IMR-90 (cell line): ENCODE measurements at regions not wholly inside any gene's neighbourhood (a gene's known extent, or its start where the extent isn't known, plus 50 kb on each side); places are given as distances from the start of the nearest gene placed in this dataset.

Source experiments
- ATAC-seq: fragments of 200-7000 bp; cut with Tn5 transposase; 2 replicates; pipeline ENCODE4 v1.9.1; 2020; ENCODE audit warnings: low read depth, mild to moderate bottlenecking, moderate library complexity
- BruUV-seq: library from RNA; stranded (reverse); fragments of 400-500 nt; replicated peaks from 2 replicates; lab custom pipeline; 2021; lab: Mats Ljungman, UMichigan
- CTCF ChIA-PET: fragments of 300-600 bp; formaldehyde crosslinking; extraction: SDS; loops from one replicate; lab custom pipeline; 2021; ENCODE audit warnings: antibody characterized with exemption; lab: Yijun Ruan, JAX
- POLR2A ChIA-PET: fragments of 300-600 bp; sonication (Branson Sonifier 250); formaldehyde crosslinking; loops from one replicate; lab custom pipeline; 2022; ENCODE audit warnings: antibody characterized with exemption; ENCODE audit not compliant: unreplicated experiment; lab: Charles Lee
- DNase-seq: peaks from one replicate; pipeline ENCODE4 v3.0.0; 2013
- H2AFZ ChIP-seq: replicated peaks from 2 replicates; pipeline ENCODE3; 2013; ENCODE audit warnings: low read length, mild to moderate bottlenecking; ENCODE audit not compliant: poor library complexity
- H2AK5ac ChIP-seq: 2 replicates; pipeline ENCODE4 v1.6.1; 2013; ENCODE audit warnings: low read depth, low read length, inconsistent platforms
- H2AK9ac ChIP-seq: replicated peaks from 2 replicates; pipeline ENCODE3; 2013; ENCODE audit warnings: mild to moderate bottlenecking, low read depth, low read length, moderate library complexity; ENCODE audit not compliant: poor library complexity
- H2BK120ac ChIP-seq: 2 replicates; pipeline ENCODE4 v1.6.1; 2013; ENCODE audit warnings: low read depth, low read length, inconsistent platforms
- H2BK15ac ChIP-seq: 3 replicates; pipeline ENCODE4 v1.6.1; 2013; ENCODE audit warnings: low read depth, low read length, inconsistent platforms
- H2BK20ac ChIP-seq: 2 replicates; pipeline ENCODE4 v1.6.1; 2013; ENCODE audit warnings: low read depth, mild to moderate bottlenecking, inconsistent platforms, low read length, moderate library complexity
- H2BK5ac ChIP-seq: 2 replicates; pipeline ENCODE4 v1.6.1; 2013; ENCODE audit warnings: mild to moderate bottlenecking, low read depth, low read length, inconsistent platforms; ENCODE audit not compliant: poor library complexity, severe bottlenecking
- H3K14ac ChIP-seq: replicated peaks from 2 replicates; pipeline ENCODE4 v1.6.1; 2013; ENCODE audit warnings: low read depth, low read length, inconsistent platforms
- H3K18ac ChIP-seq: 2 replicates; pipeline ENCODE4 v1.6.1; 2013; ENCODE audit warnings: low read depth, low read length, control low read depth
- H3K23ac ChIP-seq: 2 replicates; pipeline ENCODE4 v1.6.1; 2013; ENCODE audit warnings: low read depth, low read length, inconsistent platforms
- H3K27ac ChIP-seq: 2 replicates; pipeline ENCODE4 v1.5.1; 2013; ENCODE audit warnings: mild to moderate bottlenecking, control low read depth, low read length; ENCODE audit not compliant: insufficient read depth
- H3K27me3 ChIP-seq: 2 replicates; pipeline ENCODE4 v1.6.1; 2013; ENCODE audit warnings: low read length; ENCODE audit not compliant: control insufficient read depth, insufficient read depth
- H3K36me3 ChIP-seq: 2 replicates; pipeline ENCODE4 v1.6.1; 2013; ENCODE audit warnings: low read length, mixed read lengths; ENCODE audit not compliant: control insufficient read depth, insufficient read depth
- H3K4ac ChIP-seq: 2 replicates; pipeline ENCODE4 v1.6.1; 2013; ENCODE audit warnings: low read depth, low read length, inconsistent platforms
- H3K4me1 ChIP-seq: 2 replicates; pipeline ENCODE4 v1.6.1; 2013; ENCODE audit warnings: low read length, mixed read lengths; ENCODE audit not compliant: control insufficient read depth, insufficient read depth
- H3K4me2 ChIP-seq: 2 replicates; pipeline ENCODE4 v1.6.1; 2013; ENCODE audit warnings: low read depth, mild to moderate bottlenecking, control low read depth, low read length, moderate library complexity
- H3K4me3 ChIP-seq: 2 replicates; pipeline ENCODE4 v1.5.1; 2013; ENCODE audit warnings: low read depth, mild to moderate bottlenecking, control low read depth, low read length, moderate library complexity; ENCODE audit not compliant: insufficient read depth
- H3K56ac ChIP-seq: 2 replicates; pipeline ENCODE4 v1.6.1; 2013; ENCODE audit warnings: low read length, inconsistent platforms; ENCODE audit not compliant: insufficient read depth; ENCODE audit errors: extremely low read depth
- H3K79me1 ChIP-seq, 2 experiments: 2 replicates each; pipeline ENCODE4 v1.6.1; 2013; ENCODE audit warnings: low read length in 2 of 2, inconsistent platforms in 1 of 2, low read depth in 1 of 2
- H3K9ac ChIP-seq: 2 replicates; pipeline ENCODE4 v1.6.1; 2013; ENCODE audit warnings: low read depth, low read length, control low read depth
- H3K9me1 ChIP-seq: 2 replicates; pipeline ENCODE4 v1.6.1; 2013; ENCODE audit warnings: low read length, inconsistent platforms; ENCODE audit not compliant: insufficient read depth
- H3K9me3 ChIP-seq: 2 replicates; pipeline ENCODE4 v1.6.1; 2013; ENCODE audit warnings: low read length; ENCODE audit not compliant: control insufficient read depth, insufficient read depth
- H4K20me1 ChIP-seq: 2 replicates; pipeline ENCODE4 v1.6.1; 2013; ENCODE audit warnings: low read length, inconsistent platforms; ENCODE audit not compliant: insufficient read depth
- H4K5ac ChIP-seq: 2 replicates; pipeline ENCODE4 v1.6.1; 2013; ENCODE audit warnings: mild to moderate bottlenecking, low read depth, low read length, control low read depth
- H4K8ac ChIP-seq, 2 experiments: 2 replicates each; pipeline ENCODE4 v1.6.1; 2013; ENCODE audit warnings: low read depth in 2 of 2, low read length in 2 of 2, control low read depth in 1 of 2, inconsistent platforms in 1 of 2
- H4K91ac ChIP-seq: 2 replicates; pipeline ENCODE4 v1.6.1; 2013; ENCODE audit warnings: low read depth, low read length, inconsistent platforms; ENCODE audit not compliant: insufficient read depth
- BHLHE40 ChIP-seq: fragments of 150-350 bp; IDR thresholded peaks from 2 replicates; pipeline ENCODE4 v1.6.1; 2016; ENCODE audit warnings: mild to moderate bottlenecking, low read depth, low read length
- CEBPB ChIP-seq: IDR thresholded peaks from 2 replicates; pipeline ENCODE4 v1.6.1; 2012; ENCODE audit warnings: low read depth, low read length, improper control_type of control experiment
- CHD1 ChIP-seq: IDR thresholded peaks from 2 replicates; pipeline ENCODE4 v1.6.1; 2012; ENCODE audit warnings: low read depth, low read length, improper control_type of control experiment
- CTCF ChIP-seq: conservative IDR thresholded peaks from 2 replicates; pipeline ENCODE4 v1.5.1; 2012; ENCODE audit warnings: mild to moderate bottlenecking, low read depth, low read length, improper control_type of control experiment
- ELK1 ChIP-seq: fragments of 150-350 bp; IDR thresholded peaks from 2 replicates; pipeline ENCODE4 v1.6.1; 2016; ENCODE audit warnings: low read depth, mild to moderate bottlenecking, low read length, moderate library complexity, borderline replicate concordance
- FOS ChIP-seq: fragments of 150-350 bp; IDR thresholded peaks from 2 replicates; pipeline ENCODE4 v1.6.1; 2016; ENCODE audit warnings: low read depth, low read length
- MAFK ChIP-seq: IDR thresholded peaks from 2 replicates; pipeline ENCODE4 v1.6.1; 2012; ENCODE audit warnings: low read depth, low read length, improper control_type of control experiment
- MAZ ChIP-seq: IDR thresholded peaks from 2 replicates; pipeline ENCODE4 v1.6.1; 2012; ENCODE audit warnings: low read depth, mild to moderate bottlenecking, low read length, improper control_type of control experiment, moderate library complexity, borderline replicate concordance
- MXI1 ChIP-seq: IDR thresholded peaks from 2 replicates; pipeline ENCODE4 v1.6.1; 2012; ENCODE audit warnings: low read depth, mild to moderate bottlenecking, low read length, moderate library complexity, borderline replicate concordance
- NFE2L2 ChIP-seq: fragments of 150-350 bp; IDR thresholded peaks from 2 replicates; pipeline ENCODE4 v1.6.1; 2016; ENCODE audit warnings: low read depth, mild to moderate bottlenecking, low read length
- POLR2A ChIP-seq: IDR thresholded peaks from 2 replicates; pipeline ENCODE4 v1.6.1; 2012; ENCODE audit warnings: mild to moderate bottlenecking, low read depth, low read length
- RAD21 ChIP-seq: IDR thresholded peaks from 2 replicates; pipeline ENCODE4 v1.6.1; 2012; ENCODE audit warnings: low read length, improper control_type of control experiment
- RCOR1 ChIP-seq: IDR thresholded peaks from 2 replicates; pipeline ENCODE4 v1.6.1; 2012; ENCODE audit warnings: mild to moderate bottlenecking, low read length, improper control_type of control experiment; ENCODE audit not compliant: insufficient replicate concordance
- RFX5 ChIP-seq: IDR thresholded peaks from 2 replicates; pipeline ENCODE4 v1.8.0; 2012; ENCODE audit warnings: low read depth, mild to moderate bottlenecking, low read length, moderate library complexity
- USF2 ChIP-seq: fragments of 150-350 bp; IDR thresholded peaks from 2 replicates; pipeline ENCODE4 v1.6.1; 2017; ENCODE audit warnings: mild to moderate bottlenecking, antibody characterized with exemption, low read length, low read depth
- WGBS, 2 experiments: methylation state at CpG; one replicate each; pipeline versions ENCODE4 v1.1.5 to v1.1.7; 2013; ENCODE audit warnings: missing lambda C conversion rate in 2 of 2; ENCODE audit not compliant: insufficient read length in 1 of 2; ENCODE audit errors: extremely low coverage in 2 of 2; 5-methylcytosine and 5-hydroxymethylcytosine counted together
- dilution Hi-C: fragments of 300-500 bp; cut with HindIII; formaldehyde crosslinking; loops from one replicate; pipeline ENCODE4 v1.14.3; 2018; ENCODE audit warnings: low sequenced_read_pairs; ENCODE audit not compliant: unreplicated experiment
- in situ Hi-C: fragments of 300-500 bp; cut with MboI; formaldehyde crosslinking; loops from 3 replicates; pipeline ENCODE4 v1.14.3; 2019; ENCODE audit warnings: low sequenced_read_pairs, inconsistent platforms, mixed read lengths
- intact Hi-C: fragments of 100-400 bp; cut with micrococcal nuclease; formaldehyde crosslinking; loops from 2 replicates; pipeline ENCODE4 v1.10.0; 2022

GRCh38 chr4:147236806-147237205, 244.1 kb upstream of the EDNRA start:
- Histone ChIP-seq H3K56ac (no peak overlapping the region), H3K27me3 (no peaks in the 10 kb centered on the region), H2BK5ac (no peak overlapping the region), H2AK5ac (no peak overlapping the region), H3K4me1 (no peaks in the 10 kb centered on the region), H2BK15ac (no peak overlapping the region), H3K27ac (no peak overlapping the region), H3K18ac (no peak overlapping the region), H3K23ac (no peak overlapping the region), H2AK9ac (no peak overlapping the region), H3K9me3 (no peaks in the 10 kb centered on the region), H3K4ac (no peak overlapping the region), H4K20me1 (no peaks in the 10 kb centered on the region), H2BK120ac (no peak overlapping the region), H3K79me1 (no peaks in the 10 kb centered on the region), H4K5ac (no peak overlapping the region), H4K91ac (no peak overlapping the region), H3K14ac (no peak overlapping the region), H2BK20ac (no peak overlapping the region), H3K9me1 (no peaks in the 10 kb centered on the region), H3K4me2 (no peak overlapping the region), H4K8ac (no peak overlapping the region), H3K36me3 (no peaks in the 10 kb centered on the region), H3K4me3 (no peak overlapping the region), H3K9ac (no peak overlapping the region), H2AFZ (no peak overlapping the region)
- DNase-seq = no peak
- intact Hi-C loops (loop anchor here (1.0 kb wide), 1 partner anchor 7 kb away; no protein-coding TSS in a partner anchor), in situ Hi-C loops (no loop called here), dilution Hi-C loops (no loop called here)
- TF ChIP-seq CHD1 = no peak
- TF ChIP-seq FOS = no peak
- TF ChIP-seq CTCF = no peak
- no peak for TF ChIP-seq MXI1
- no peak for TF ChIP-seq RFX5
- no peak for TF ChIP-seq POLR2A
- TF ChIP-seq MAZ = no peak
- no peak for TF ChIP-seq BHLHE40
- no peak for TF ChIP-seq NFE2L2
- TF ChIP-seq MAFK = no peak
- TF ChIP-seq ELK1 = no peak
- TF ChIP-seq RCOR1 = no peak
- TF ChIP-seq RAD21 = no peak
- TF ChIP-seq USF2 = no peak
- no peak for TF ChIP-seq CEBPB
- no TSS peak for BruUV-seq
- ChIA-PET CTCF (no interaction called here), POLR2A (no interaction called here)
- ATAC-seq = no peak
- WGBS, 2 experiments = no CpG with 5 or more reads among the region's 3 CpGs
